RPMI8226 (cell line): ENCODE measurements at regions not wholly inside any gene's neighbourhood (a gene's known extent, or its start where the extent isn't known, plus 50 kb on each side); places are given as distances from the start of the nearest gene placed in this dataset.

Experiments
- DNase-seq: peaks from one replicate; pipeline ENCODE4 v3.0.0-alpha.2; 2015

DNA sequence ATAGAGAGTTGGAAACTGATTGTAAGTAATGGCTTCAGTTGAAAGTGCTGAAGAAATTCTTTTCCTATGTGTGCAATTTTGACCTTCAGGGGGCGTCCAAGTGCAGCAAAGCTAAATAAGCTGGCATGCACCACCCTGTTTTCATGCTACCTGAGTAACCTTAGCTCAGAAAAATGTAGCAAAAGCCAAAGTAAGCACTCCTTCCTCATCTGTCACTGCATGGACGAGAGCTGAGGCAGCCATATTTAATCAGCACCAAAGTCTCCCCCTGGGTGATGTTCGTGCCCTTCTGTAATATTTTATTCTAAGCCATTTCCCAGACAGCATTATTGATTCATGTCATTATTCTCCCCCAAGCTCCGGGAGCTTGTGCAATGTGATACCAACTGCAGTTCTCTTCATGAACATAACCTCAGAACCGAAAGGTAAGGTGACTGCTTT is 123.1 kb downstream of the RPS12 start:
- peak; percentile 65 for DNase-seq

DNA sequence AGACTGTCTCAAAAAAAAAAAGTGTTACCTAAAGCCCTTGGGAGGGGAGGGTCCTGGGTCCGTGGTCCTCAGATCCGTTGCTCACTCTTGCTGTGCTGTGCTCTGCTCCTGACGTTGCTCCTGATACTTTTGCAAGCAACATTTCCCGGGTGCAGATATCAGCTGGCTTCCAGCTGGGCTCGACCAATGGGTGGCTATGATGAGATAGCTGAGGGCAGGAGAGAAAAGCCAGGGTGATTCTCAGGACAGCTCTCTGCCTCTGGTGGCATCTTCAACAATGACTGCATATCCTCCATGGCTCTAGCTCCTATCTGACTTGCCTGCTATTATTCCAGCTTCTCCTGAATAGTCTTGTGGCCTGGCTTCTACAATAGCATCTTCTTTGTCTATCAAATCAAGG is 134.5 kb downstream of the RPS12 start:
- no peak for DNase-seq

DNA sequence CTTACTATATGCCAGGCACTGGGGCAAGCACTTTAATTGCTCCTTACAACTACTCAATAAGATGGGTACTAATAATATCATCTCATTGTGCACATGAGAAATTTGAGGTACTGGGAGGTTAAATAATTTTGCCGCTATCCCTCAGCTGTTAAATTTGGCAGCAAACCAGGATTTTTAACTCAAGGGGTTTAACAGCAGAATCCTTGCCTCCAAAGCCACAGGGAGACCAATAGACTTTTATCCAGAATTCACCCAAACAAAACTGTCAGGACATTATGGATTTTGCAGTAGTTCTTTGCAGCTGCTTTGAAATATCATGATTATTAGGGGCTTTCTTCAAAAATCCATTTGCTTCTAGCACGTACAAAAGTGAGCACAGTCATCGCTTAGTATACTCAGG is 136.2 kb downstream of the RPS12 start:
- DNase-seq: no peak

DNA sequence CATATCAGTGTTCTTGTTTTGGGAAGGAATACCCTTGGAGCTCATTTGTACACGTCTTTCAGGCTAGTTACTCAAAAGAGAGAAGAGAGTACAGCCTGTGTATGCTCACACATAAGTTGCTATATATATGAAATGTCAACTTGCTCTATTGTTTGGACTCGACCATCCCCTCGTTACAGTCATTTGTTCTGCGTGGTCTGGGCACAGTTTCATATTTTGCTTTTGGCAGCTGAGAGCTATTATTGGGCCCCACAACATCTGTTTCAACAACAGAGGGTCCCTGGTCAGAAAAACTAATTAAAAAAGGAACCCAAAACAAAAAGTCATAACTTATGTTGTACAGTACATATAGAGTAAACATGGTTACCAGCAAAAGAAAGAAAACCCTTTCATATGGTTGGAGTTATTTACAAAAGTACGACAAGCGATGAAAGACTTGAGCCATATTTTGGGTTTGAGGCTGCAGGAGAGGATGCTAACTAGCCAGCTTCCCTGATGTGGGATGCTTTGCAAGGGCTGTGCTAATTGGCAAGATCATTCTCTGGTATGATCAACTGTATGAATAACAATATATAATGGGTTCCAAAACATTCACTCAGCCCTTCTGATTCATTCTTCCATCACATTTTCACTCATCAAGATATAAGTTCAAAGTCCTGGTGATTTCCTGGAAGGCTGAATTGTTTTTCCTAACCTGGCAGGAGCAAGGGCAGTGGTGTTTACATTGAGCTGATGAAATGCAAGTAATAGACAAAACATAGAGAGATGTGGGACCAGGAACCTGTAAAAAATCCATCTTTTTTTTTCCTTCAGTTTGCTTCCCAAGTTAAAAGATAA is 137.9 kb downstream of the RPS12 start:
- DNase-seq: no peak

DNA sequence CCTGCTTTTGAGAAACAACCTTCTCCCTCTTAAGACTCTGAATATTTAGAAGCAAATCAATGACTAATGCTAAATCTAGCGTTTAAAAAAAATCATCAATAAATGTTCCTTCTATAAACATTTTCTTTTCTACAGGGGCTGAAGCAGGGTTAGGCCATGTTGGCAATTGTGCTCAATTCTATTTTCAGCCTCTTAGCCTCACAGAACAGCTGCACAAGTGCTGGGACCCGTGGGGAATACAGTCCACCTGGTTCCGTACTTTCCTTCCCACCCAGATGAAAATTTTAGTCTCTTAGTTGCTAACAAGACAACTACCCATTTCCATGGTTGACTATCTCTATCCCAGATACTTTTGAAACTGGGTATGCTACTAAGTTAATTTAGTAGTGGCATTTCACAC is 138.6 kb downstream of the RPS12 start:
- no peak for DNase-seq

DNA sequence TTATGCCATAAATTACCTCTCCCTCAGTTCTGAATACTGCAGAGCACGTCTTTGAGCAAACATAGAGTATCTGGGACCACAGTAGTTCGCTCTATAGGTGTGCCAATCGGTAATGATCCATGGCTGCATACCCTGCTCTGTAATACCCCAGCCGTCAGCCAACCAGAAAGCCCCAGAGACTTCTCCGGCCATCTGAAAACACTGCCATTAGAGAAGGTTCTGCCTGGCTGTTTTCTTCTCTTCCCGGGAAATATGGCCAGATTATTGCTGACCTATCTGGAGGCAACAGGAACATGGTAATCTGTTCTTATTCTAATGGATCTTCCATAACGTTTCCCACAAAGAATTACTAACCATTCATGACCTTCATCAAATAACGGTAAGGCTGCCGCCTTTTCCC is 139.9 kb downstream of the RPS12 start:
- no peak for DNase-seq

DNA sequence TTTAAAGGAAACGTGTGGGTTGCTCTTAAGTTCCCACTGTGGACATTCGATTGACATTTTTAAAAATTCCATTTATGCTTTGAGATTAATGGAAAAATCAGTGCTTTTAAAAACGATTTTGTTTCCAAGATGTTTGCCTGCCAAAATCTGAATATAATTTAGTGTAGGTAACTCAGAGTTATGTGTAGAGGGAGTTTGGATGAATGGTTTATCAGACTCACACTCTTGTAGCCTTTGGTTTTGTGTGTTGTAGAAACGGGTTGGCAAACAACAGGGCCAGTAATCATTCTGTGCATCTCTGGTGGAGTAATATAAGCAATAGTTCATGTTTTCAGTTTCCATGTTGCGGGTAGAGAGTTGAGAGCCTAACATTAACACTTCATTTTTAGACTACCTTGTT is 140.6 kb downstream of the RPS12 start:
- DNase-seq: no peak

DNA sequence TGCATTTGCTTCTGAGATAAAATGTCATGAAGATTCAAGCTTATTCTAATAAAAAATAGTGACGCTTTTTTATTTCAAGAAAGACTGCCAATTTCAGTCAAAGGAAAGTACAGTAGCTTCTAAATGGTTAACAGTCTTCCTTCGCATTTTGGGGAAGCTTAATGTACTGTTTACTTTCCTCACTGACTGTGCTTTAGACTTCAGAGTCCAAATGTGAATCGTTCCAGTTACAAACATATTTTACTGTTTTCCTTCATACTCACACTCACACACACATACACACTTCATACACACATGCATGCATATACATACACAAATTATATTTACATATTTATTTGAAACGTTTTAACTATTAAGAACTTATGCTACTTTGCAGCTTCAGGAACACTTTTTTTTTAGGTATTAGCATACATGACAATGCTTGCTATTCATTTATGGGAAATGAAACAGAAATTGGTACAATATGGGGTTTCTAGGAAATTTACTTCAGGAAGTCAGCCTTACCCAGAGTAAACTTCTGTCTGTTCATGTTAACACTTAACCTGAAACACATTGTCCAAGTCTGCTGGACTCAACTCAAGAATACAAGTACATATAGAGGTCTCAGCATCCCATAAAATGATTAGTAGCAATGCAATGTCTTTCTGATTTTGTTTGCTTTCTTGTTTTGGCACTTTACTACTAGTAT is 145.4 kb downstream of the RPS12 start:
- no peak for DNase-seq

DNA sequence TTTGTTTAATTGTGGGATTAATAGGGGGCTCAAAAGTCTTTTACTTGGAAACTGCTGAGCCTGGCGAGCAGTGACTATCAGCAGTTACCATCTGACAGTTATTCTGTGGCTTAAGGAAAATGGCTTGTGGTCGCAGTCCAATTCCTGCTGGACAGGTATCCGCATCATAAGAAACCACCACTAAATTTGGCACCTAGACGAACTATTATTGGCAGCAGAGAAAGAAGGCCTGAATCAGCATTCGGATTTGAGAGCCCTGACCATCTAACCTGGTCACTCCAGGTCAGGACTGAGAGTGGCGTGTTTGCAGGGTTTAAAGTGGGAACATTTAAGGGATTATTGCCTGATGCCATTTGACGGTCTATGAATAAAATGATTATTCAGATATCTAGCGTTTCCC is 146.4 kb downstream of the RPS12 start:
- DNase-seq: no peak

DNA sequence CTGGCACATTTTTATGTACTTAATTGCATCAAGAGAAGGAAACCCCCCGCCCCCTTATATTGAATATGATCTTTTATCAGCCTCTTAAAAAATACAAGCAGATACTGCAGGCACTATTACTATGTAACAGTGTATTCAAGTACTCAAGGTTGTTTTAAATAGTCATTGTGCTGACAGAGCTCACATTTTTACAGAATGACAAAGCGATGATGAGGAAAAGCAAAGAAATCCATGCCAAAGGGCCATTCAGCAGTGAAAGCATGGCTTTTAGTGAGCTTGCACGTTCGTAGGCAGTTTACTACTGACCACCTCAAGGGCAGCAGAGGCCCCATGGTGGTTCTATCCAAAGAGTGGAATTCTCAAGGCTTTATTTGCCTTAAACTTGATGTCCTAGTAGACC is 146.8 kb downstream of the RPS12 start:
- DNase-seq: no peak

DNA sequence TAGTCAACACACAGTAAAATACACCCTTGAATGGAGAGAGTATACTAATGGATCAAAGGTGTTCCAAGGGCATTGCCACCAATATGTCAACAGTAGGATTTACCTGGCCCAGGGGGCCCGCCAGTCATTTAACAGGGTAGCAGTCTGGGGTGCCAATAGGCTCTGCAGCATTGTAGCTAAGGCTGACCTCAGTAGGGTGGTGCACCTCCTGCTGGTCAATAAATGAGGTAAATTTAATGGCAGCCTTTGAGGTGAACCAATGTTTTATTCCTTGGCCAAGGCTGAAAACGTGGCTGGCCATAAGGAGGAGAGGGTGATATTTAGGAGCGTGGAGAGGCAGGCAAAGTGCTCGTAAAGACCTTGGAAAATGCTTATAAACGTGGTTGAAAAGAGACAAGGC is 147.2 kb downstream of the RPS12 start:
- no peak for DNase-seq

DNA sequence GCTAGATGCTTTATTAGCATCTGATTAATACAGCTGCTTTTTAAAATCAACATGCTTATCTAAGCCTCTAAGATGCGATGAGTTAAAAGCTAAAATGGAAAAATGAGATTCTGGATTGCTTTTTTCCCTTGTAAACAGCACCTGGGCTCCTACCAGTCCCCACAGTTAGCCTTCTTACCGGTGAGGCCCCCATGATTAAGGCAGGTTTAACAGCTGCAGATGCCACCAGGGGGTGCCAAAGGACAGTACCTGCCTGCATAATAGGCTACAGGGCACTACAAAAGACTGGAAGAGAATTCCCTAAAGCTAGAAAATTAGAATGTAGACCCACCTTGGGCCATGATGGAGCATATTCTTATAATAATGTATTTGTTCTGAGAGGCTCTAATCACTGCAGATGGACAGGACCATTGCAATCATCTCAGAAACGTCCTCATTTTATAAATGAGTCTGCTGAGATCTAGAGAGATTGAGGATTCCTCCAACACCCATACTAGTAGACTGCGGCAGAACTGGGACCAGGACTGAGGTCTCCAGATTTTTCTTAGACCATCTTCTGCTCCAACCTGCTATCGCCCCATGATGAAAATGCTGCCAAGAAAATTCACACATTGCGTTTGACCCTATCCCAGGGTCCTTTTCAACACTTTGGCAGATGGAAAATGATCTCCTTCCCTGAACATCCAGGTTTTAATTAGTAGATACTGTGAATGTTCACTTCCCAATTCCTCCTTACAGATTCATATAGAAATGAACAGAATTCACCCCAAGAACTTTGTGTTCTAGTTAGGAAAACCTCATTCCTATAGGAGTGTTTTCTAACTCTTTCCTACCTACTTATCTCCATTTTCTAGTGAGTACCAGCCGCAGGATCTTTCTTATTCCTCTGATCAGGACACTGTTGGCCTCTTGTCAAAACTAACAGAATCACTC is 148.8 kb downstream of the RPS12 start:
- peak; percentile 53 for DNase-seq

DNA sequence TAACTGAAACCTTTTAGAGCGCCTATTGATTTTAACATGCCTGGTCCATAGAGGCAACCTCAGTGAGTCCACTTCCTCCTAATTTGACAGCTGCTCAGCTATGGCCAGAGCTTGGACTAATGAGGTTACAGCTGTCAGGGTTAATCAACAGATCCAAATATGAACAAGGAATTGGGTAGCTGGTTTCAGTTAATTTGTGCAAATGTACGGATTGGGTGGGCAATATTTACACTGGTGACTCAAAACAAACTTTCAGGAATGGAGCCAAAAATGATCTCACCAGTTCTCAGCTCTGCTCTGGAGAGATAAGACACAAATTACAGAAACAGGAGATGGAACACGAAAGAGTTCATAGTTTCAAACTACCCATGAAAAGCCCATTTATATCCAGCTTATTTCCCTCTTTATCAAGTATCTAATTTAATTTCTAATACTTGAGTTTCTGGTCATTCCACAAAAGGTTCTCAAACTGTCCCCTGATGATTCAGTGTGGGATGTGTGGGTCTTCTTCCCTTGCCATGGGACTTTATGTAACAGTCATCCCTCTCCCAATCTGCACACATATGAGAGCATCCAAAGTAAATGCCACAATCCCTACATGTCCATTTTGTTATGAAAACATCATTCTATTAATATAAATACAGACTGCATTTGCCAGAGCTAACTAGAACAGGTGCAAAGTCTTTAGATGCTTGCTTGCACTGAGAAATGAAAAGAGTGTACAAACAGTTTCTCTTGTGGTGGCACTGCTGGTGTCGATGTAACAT is 149.9 kb downstream of the RPS12 start:
- DNase-seq: no peak

DNA sequence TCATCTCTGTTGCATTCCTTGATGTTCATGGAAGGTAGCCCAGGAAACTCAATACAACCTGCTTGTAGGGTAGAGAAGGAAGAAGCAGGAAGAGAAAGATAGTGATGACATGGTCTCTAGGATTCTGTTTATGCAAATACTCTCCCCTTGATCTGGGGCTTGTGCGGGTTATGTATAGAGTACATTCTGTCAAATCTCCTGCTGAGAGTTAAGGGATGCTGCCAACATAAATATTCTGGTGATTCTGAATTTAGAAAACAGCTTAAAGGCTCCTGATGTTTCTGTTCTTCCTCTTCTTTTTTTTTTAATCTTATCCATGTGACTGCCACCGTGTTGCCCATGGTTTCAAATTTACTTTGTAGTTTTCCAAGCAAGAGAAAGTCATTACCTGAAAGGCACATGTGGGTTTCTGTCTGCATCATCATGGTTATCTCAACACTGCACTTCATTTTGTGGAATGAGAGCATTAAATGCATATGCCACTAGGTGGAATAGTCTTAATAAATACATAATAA is 150.6 kb downstream of the RPS12 start:
- DNase-seq: no peak

DNA sequence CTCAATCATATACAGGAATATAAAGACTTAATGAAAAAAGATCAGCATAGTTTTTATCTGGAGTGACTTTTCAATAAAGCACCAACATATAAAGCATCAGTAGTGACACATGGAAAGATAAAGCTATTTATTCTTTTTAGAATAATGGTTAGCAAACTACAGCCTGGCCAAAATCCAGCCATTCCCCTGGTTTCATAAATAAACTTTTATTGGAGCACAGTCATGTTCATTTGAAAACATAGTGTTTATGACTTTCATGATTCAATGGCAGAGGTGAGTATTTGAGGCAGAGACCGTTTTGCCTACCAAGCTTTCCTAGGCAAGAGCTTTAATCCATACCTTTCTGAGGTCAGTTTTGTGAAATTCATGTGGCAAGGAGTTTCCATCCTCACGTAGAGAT is 153.5 kb downstream of the RPS12 start:
- DNase-seq: no peak

DNA sequence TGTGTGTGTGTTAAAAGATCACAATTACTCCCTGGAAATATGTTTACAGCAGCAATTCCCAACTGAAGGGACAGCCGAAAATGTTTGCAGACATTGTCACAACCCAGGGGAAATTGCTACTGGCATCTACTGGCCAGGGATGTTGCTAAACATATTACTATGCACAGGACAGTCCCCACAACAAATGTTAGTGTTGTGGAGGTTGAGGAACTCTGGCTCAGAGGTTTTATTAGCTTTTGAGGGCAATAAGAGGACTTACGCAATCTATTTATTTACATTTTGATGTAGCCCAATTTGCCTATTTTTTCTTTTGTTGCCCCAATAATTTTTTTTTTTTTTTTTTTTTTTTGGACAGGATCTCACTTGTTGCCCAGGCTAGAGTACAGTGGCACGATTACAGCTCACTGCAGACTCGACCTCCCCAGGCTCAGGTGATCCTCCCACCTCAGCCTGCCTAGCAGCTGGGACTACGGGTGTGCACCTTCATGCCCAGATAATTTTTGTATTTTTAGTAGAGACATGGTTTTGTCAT is 154.1 kb downstream of the RPS12 start:
- DNase-seq: no peak

DNA sequence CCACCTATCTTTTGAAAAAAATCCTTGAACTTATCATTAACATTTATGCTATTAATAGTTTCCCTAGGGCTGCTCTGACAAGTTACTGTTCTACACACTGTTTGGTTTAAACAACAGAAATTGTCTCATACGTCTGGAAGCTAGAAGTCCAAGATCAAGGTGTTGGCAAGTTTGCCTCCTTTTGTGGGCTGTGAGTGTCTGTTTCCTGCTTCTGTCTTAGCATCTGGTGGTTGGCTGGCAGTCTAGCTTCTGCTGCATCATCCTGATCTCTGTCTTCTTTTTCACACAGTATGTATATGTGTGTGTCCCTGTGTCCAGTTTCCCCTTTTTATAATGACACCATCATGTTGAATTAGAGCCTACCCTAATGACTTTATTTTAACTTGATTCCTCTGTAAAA is 154.8 kb downstream of the RPS12 start:
- no peak for DNase-seq

DNA sequence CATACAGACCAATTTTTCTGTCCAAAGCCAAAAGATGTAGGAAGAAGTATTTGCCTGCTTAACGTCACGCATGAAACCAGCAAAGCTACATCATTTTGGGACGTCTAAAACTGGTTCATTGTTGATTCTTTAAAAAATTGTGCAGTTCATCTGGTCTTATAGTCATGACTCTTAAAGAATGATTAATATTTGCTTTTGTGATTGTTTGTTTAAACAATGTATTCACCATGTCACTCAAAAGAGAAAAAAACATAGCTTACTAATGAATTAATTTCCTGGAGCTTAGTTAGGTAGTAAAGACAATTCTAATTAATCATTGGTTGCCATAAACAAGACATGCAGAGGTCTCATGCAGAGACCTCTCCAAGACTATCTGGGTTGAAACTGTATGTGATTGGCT is 157.3 kb downstream of the RPS12 start:
- DNase-seq: no peak

DNA sequence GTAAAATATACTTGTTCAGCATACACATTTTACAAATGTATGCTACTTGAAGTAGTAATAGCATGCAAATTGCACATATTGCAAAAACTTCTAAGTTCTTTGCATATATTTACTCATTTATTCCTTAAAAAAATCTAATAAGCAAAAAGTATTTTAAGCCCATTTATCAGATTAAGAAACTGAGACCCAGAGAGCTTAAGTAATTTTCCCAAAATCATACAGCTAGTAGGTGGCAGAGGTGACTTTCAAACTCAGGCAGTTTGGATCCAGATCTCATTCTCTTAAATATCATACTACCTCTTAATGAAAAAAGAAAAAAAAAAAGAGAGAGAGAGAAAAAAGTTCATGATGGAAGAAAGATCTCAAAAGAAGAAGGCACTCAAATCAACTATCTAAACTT is 157.9 kb downstream of the RPS12 start:
- no peak for DNase-seq

DNA sequence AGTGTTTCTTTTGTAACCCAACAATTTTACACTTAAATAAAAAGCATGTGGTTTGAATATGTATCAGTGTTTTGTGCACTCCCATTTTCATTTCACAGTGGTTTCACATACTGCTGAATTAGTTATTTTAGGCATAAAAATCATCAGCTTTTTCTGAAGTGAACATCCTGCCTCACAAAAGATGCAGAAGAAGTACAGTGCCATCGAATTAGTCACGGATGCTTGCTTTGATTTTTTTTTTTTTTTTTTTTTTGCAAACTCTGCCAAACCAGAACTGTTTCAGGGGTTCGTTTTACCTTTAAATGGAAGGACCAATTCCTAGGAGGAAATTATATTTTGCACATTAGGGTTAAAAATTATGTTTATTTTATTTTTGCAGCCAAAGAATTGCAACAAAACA is 158.6 kb downstream of the RPS12 start:
- no peak for DNase-seq

DNA sequence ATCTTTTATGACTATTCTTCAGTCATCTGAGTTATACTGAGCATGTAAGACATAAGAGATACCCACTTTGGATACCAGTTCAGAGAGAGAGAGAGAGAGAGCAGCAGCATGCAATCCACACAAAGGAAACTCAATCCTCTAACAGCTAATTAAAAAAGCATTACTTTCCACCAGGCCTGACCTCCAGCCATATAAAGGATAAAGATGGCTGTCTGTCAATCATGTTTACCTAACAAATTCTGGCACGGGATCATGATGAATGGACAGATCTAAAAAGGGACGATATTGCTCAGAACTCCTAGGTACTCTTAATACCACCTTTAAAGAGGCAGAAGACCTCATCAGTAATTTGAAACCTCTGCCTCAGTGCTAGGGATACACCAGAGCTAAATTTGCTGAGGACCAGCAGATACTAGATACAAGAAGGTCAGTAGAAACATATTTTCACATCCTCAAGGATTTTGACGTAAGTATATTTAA is 159.2 kb downstream of the RPS12 start:
- no peak for DNase-seq

DNA sequence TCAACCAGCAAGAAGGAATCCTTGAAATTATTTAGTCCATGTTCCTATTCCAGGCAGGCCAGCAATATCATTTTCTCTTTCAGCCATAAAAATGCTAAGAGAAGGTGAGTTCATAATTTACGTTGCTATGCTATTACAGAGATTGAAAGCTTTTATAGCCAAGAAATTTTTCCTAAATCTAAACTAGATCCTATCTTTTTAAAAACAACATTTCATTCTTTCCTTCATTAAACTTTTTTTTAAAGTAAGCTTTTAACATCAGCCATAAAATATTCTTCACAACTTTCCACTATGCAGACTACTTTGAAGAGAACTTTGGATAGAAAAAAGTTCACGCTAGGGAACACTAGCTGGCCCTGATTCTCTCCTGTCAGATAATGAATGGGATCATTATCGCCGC is 159.8 kb downstream of the RPS12 start:
- DNase-seq: no peak
